ENCODE measurements at regions not wholly inside any gene's neighbourhood (a gene's known extent, or its start where the extent isn't known, plus 50 kb on each side); places are given as distances from the start of the nearest gene placed in this dataset.

DNA sequence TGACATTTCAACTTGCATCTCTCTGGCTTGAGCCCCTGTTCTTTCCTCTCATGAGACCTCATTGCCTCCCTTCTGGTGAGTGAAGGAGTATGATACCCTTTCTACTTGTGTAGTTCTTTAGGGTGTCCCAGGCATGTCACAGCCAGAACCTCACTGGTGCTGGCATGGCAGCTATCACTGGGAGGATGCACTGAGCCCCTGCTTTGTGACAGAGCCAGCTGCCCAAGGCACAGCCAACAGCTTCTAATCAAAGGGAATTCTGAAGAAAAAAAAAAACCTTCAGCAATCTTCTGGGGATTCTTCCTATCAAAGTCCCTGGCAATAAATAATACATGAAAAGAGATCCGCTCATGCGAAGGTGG, 652.6 kb upstream of the KLF4 start:
- Histone ChIP-seq H2AFZ (ENCODE audit: low read length) (no peak overlapping the region), H3K23ac (ENCODE audit: insufficient read length, low read depth, low read length) (no peak overlapping the region), H2BK120ac (ENCODE audit: low read depth, low read length, poor library complexity, severe bottlenecking) (no peak overlapping the region), H4K8ac (replicated peaks; ENCODE audit: insufficient read length, low read depth, low read length) (no peak overlapping the region), H3K9me3 (ENCODE audit: control insufficient read depth, low read depth, low read length) (no peaks in the 10 kb centered on the region), H3K14ac (ENCODE audit: insufficient read depth, low read length) (no peak overlapping the region), H4K5ac (ENCODE audit: insufficient read length, low read depth, low read length) (no peak overlapping the region), H3K56ac (ENCODE audit: insufficient read length, low read depth, low read length) (no peak overlapping the region), H2BK12ac (ENCODE audit: insufficient read length, low read depth, low read length) (no peak overlapping the region), H2BK5ac (ENCODE audit: insufficient read length, low read length) (no peak overlapping the region), H3T11ph (ENCODE audit: low read length) (no peak overlapping the region), H3K23me2 (ENCODE audit: insufficient read length, low read depth, low read length, poor library complexity, severe bottlenecking) (no peaks in the 10 kb centered on the region), H3K27ac (ENCODE audit: insufficient read length, low read depth, low read length) (no peak overlapping the region), H2BK15ac (ENCODE audit: low read depth, low read length) (no peak overlapping the region), H2BK20ac (ENCODE audit: low read depth, low read length, poor library complexity, severe bottlenecking) (no peak overlapping the region), H3K9ac (ENCODE audit: extremely low read depth, insufficient read length, low read length) (no peak overlapping the region), H3K4me1 (ENCODE audit: insufficient read depth, low read length) (peaks cover 2% of the 10 kb centered on the region; the same call in 1 of the 2 replicates), H4K20me1 (ENCODE audit: control insufficient read depth, insufficient read depth, insufficient read length) (no peaks in the 10 kb centered on the region), H3K79me2 (ENCODE audit: insufficient read depth, low read length) (no peaks in the 10 kb centered on the region), H3K79me1 (ENCODE audit: insufficient read depth, low read depth, low read length, poor library complexity, severe bottlenecking) (no peaks in the 10 kb centered on the region), H3K18ac (ENCODE audit: insufficient read length, low read depth, low read length) (no peak overlapping the region), H4K91ac (ENCODE audit: insufficient read length, low read depth, low read length) (no peak overlapping the region), H3K4ac (ENCODE audit: low read depth, low read length) (no peak overlapping the region), H3K27me3 (ENCODE audit: insufficient read depth, low read length) (no peaks in the 10 kb centered on the region), H2AK5ac (ENCODE audit: insufficient read length, low read length) (no peak overlapping the region), H3K4me2 (ENCODE audit: insufficient read depth, insufficient read length, low read length) (no peak overlapping the region)
- no CpG with 5 or more reads among the region's 2 CpGs for WGBS (ENCODE audit: extremely low coverage, insufficient read length, low lambda C conversion rate)
- H3K27me3 Mint-ChIP-seq (ENCODE audit: low read depth): no peaks in the 10 kb centered on the region; the same call in 1 of the 2 replicates
- DNase-seq: no peak
- peaks cover 9 to 10% of the 10 kb centered on the region in 2 experiments for H3K9me3 Mint-ChIP-seq
- H3K36me3 Mint-ChIP-seq (ENCODE audit: insufficient read depth in 1 of 3, low read depth in 3 of 3): peaks cover 0 to 10% (median 2%) of the 10 kb centered on the region in 3 experiments; a peak in 3 of 7 replicates
- TF ChIP-seq, protein P1, sequence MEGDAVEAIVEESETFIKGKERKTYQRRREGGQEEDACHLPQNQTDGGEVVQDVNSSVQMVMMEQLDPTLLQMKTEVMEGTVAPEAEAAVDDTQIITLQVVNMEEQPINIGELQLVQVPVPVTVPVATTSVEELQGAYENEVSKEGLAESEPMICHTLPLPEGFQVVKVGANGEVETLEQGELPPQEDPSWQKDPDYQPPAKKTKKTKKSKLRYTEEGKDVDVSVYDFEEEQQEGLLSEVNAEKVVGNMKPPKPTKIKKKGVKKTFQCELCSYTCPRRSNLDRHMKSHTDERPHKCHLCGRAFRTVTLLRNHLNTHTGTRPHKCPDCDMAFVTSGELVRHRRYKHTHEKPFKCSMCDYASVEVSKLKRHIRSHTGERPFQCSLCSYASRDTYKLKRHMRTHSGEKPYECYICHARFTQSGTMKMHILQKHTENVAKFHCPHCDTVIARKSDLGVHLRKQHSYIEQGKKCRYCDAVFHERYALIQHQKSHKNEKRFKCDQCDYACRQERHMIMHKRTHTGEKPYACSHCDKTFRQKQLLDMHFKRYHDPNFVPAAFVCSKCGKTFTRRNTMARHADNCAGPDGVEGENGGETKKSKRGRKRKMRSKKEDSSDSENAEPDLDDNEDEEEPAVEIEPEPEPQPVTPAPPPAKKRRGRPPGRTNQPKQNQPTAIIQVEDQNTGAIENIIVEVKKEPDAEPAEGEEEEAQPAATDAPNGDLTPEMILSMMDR (conservative IDR thresholded peaks at IDR 0.05): no peak
- peaks cover 22 to 26% of the 10 kb centered on the region in 2 experiments for H3K4me1 Mint-ChIP-seq
- no peak overlapping the region for H3K27ac Mint-ChIP-seq
- no peak overlapping the region for H3K4me3 Mint-ChIP-seq
